Thyroid gland (tissue), 4 donors: ENCODE measurements at regions not wholly inside any gene's neighbourhood (a gene's known extent, or its start where the extent isn't known, plus 50 kb on each side); places are given as distances from the start of the nearest gene placed in this dataset.
"Not testable (repeated sequence)": the region's sequence is repeated elsewhere in the genome, so short reads cannot be mapped to it uniquely, and the experiment has no call there.

Experiments
- DNase-seq, 2 donors: peaks; one replicate each; pipeline ENCODE4 v3.0.0-alpha.2; 2019
- H3K27ac ChIP-seq, 3 donors: fragments of 200-600 bp; sonication (generic); 1 replicate in 2 of 3; 2 replicates in 1 of 3; pipeline ENCODE4 v1.5.1; 2016 to 2019; ENCODE audit warnings: mild to moderate bottlenecking in 1 of 3, moderate library complexity in 1 of 3
- H3K27me3 ChIP-seq: fragments of 200-600 bp; sonication (generic); one replicate; pipeline ENCODE4 v1.5.1; 2019
- H3K36me3 ChIP-seq, 2 donors: fragments of 200-600 bp; sonication (generic); one replicate each; pipeline ENCODE4 v1.5.1; 2016 to 2019
- H3K4me1 ChIP-seq, 2 donors: fragments of 200-600 bp; sonication (generic); one replicate each; pipeline ENCODE4 v1.5.1; 2017 to 2019
- H3K4me3 ChIP-seq, 3 donors: fragments of 200-600 bp; sonication (generic); replicated peaks in 1 of 3; 1 replicate in 2 of 3; 2 replicates in 1 of 3; pipeline ENCODE4 v1.5.1; 2016; ENCODE audit warnings: mild to moderate bottlenecking in 1 of 3
- H3K9me3 ChIP-seq: fragments of 200-600 bp; sonication (generic); one replicate; pipeline ENCODE4 v1.5.1; 2017
- CTCF ChIP-seq, 6 experiments: fragments of 200-600 bp in 3 of 6; fragments of 450-650 bp in 3 of 6; sonication (generic) in 3 of 6; IDR thresholded peaks; one replicate each; pipeline ENCODE4 v1.5.1; 2016 to 2019; ENCODE audit warnings: antibody characterized with exemption in 6 of 6, mild to moderate bottlenecking in 2 of 6, inconsistent platforms in 1 of 6, moderate library complexity in 1 of 6
- POLR2A ChIP-seq, 2 donors: fragments of 450-650 bp; IDR thresholded peaks; one replicate each; pipeline ENCODE4 v1.6.1; 2017; ENCODE audit warnings: antibody characterized with exemption in 2 of 2, mild to moderate bottlenecking in 2 of 2, moderate library complexity in 1 of 2
- WGBS, 2 donors: methylation state at CpG; one replicate each; pipeline ENCODE4 v1.1.5; 2017; 5-methylcytosine and 5-hydroxymethylcytosine counted together
- intact Hi-C: fragments of 100-400 bp; cut with DNase I; formaldehyde crosslinking; loops from one replicate; pipeline ENCODE4 v1.15.1; 2023

- WGBS, 2 donors = 70% methylated on average over 6 of the region's 6 CpGs
- Histone ChIP-seq H3K9me3 (no peaks in the 10 kb centered on the region), H3K27me3 (no peaks in the 10 kb centered on the region), H3K36me3 (no peaks in the 10 kb centered on the region), H3K27ac (no peak overlapping the region), H3K4me3 (no peak overlapping the region), H3K4me1 (no peaks in the 10 kb centered on the region)
- intact Hi-C loops = no loop called here
- no peak for DNase-seq
- TF ChIP-seq CTCF (IDR thresholded peaks at IDR 0.05) (no peak), POLR2A (IDR thresholded peaks at IDR 0.05) (no peak)
Observed at GRCh38 chr5:60036192-60036938, 142.8 kb upstream of the PDE4D start.

- H3K36me3 ChIP-seq = no peaks in the 10 kb centered on the region
- no peak overlapping the region for H3K27ac ChIP-seq
- 92 to 93% methylated on average over 2 of the region's 2 CpGs for WGBS, 2 donors
- no peaks in the 10 kb centered on the region for H3K9me3 ChIP-seq
- no peak overlapping the region for H3K4me3 ChIP-seq
- no peaks in the 10 kb centered on the region for H3K4me1 ChIP-seq
- no peak for TF ChIP-seq POLR2A (IDR thresholded peaks at IDR 0.05)
- TF ChIP-seq CTCF (IDR thresholded peaks at IDR 0.05) = no peak
- no peak for DNase-seq
- intact Hi-C loops = no loop called here
- H3K27me3 ChIP-seq = no peaks in the 10 kb centered on the region
Observed at GRCh38 chr5:60026161-60026560, 132.6 kb upstream of the PDE4D start.

- intact Hi-C loops = no loop called here
- TF ChIP-seq CTCF (IDR thresholded peaks at IDR 0.05) (no peak), POLR2A (IDR thresholded peaks at IDR 0.05) (no peak)
- Histone ChIP-seq H3K9me3 (no peaks in the 10 kb centered on the region), H3K27ac (no peak overlapping the region), H3K27me3 (no peaks in the 10 kb centered on the region), H3K4me3 (no peak overlapping the region), H3K36me3 (no peaks in the 10 kb centered on the region), H3K4me1 (no peaks in the 10 kb centered on the region)
- DNase-seq = no peak
Observed at GRCh38 chr5:60024104-60024503, 130.6 kb upstream of the PDE4D start.

GRCh38 chr5:60023255-60023654 is 129.7 kb upstream of the PDE4D start:
- Histone ChIP-seq H3K4me1 (no peaks in the 10 kb centered on the region), H3K9me3 (no peaks in the 10 kb centered on the region), H3K27me3 (no peaks in the 10 kb centered on the region), H3K4me3 (no peak overlapping the region), H3K27ac (no peak overlapping the region), H3K36me3 (no peaks in the 10 kb centered on the region)
- no peak for DNase-seq
- no peak for TF ChIP-seq POLR2A (IDR thresholded peaks at IDR 0.05)
- TF ChIP-seq CTCF (IDR thresholded peaks at IDR 0.05) = no peak
- intact Hi-C loops = no loop called here

- TF ChIP-seq POLR2A (IDR thresholded peaks at IDR 0.05) (no peak), CTCF (IDR thresholded peaks at IDR 0.05) (no peak)
- Histone ChIP-seq H3K4me3 (no peak overlapping the region), H3K36me3 (no peaks in the 10 kb centered on the region), H3K27ac (no peak overlapping the region), H3K4me1 (no peaks in the 10 kb centered on the region), H3K9me3 (no peaks in the 10 kb centered on the region), H3K27me3 (no peaks in the 10 kb centered on the region)
- intact Hi-C loops = no loop called here
- no peak for DNase-seq
Observed at GRCh38 chr5:60020457-60020856, 126.9 kb upstream of the PDE4D start.

GRCh38 chr5:60018960-60019359 is 125.4 kb upstream of the PDE4D start:
- H3K4me1 ChIP-seq, H3K36me3 ChIP-seq, H3K4me3 ChIP-seq, intact Hi-C loops, H3K27me3 ChIP-seq, H3K9me3 ChIP-seq, DNase-seq, H3K27ac ChIP-seq: not testable (repeated sequence)
- WGBS, 2 donors = 77 to 90% methylated on average over 1 of the region's 1 CpG
